NOMO-1 (cell line): ENCODE measurements at regions not wholly inside any gene's neighbourhood (a gene's known extent, or its start where the extent isn't known, plus 50 kb on each side); places are given as distances from the start of the nearest gene placed in this dataset.

Experiments used
- DNase-seq, 2 experiments: peaks; one replicate each; lab custom pipeline; 2025; ENCODE audit not compliant: unreplicated experiment in 2 of 2; lab: John Stamatoyannopoulos, UW

DNA sequence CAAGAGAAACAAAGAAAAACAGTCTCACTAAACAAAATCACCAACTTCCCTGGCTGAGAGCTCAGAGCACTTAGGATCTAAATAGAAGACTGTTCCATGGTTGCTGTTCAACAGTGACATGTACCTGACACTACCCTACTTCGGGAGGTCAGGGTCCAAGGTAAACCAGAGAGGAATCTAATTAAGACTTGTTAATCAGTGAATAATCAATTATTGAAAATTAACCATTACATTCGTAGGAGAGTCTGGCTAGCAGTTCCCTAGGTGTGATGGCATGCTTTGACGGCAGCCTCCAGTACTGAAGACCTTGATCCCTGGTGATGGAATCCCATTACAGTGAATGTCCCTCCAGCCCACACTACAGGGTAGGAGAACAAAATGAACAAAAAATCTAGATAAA is 154.0 kb upstream of the AFDN start:
- no peak for DNase-seq

DNA sequence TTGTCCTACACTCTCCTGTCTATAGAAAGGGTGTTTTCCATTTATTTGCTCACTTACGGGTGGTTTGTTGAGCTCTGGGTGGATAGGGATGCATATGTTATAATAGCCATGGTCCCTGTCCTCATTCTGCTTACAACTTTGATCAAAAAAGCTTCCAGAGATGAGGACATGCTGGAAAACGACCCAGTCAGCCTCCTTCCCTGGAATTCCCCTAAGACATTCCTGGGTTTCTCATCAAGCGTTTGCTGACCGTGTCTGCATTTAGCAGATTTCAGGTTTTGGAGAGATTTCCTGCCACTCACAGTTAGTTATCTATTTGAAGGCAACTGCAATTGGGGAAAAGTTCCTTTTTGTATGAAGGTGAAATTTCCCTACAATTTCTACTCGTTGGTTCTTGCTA is 152.8 kb upstream of the AFDN start:
- no peak for DNase-seq

DNA sequence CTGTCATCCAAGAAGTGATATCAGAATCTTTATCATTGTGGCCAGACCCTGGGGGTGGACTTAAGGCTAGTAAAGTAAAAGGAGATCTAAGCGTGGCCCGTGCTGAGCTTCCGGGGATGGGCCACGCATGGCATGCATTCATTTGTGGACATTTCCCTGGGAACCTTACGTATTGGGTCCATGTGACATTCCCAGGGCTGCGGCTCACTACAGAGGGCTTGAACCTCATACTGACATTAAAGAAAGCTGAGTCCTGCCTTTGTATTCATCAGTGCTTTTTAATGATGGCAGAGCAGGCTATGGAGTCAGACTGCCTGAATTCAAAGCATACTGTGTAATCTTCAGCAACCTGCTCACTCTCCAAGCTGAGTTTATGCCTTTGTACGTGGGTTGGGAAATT is 152.2 kb upstream of the AFDN start:
- no peak for DNase-seq

DNA sequence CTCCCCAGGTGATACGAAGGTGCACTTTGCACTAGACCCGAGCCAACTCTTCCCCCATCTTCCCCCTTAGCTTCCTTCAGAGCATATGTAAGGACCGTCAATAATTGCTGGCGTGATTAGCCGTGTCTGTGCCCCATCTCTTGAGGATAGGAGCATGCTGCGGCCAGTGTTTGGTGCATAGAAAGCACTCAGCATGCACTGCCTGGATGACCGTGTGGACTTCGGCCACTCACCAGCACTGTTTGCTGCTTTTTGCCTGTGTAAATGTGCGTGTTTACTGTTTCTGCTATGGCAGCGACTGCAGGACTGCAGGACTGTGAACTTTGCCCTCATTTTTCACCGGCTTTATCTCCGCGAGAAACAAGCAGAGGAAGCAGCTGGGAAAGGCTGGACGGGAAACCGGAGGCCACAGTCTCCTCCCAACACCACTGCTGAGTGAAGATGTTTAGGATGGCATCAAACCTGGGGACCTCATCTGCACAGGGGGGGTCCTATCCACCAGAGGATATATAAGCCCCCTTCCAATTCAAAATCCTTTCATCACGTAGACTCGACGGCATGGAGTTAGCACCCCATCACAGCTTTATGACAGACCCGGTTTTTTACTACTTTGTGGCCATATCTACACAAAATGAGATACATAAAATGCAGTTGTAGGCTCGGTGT is 150.6 kb upstream of the AFDN start:
- DNase-seq, result no peak

DNA sequence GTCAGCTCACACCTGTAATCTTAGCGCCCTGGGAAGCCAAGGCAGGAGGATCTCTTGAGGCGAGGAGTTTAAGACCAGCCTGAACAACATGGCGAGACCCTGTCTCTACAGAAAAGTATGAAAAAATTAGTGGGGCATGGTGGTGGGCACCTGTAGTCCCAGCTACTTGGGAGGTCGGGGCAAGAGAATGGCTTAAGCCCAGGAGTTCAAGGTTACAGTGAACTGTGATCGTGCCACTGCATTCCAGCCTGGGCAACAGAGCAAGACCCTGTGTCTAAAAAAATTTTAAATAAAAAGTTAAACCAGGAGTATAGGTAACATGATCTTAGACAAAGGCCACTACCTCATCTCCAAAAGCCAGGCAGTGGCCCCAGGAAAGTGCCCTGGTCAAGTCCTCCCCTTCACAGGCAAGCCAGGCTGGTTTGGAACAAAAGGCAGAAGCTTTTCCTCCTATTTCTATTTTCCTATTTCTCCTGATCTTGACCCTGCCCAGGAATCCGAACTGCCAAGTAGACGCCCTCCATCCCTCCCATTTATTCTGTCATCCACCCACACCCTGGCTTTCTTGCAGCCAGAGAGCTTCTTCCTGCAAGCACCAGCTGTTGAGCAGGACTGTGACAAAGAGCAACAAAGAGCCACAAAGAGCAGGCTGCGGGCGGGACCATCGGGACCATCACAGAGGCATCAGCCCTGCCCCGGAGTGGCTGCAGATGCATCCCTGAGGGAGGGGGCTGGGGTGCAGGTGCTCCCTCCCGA is 149.9 kb upstream of the AFDN start:
- no peak for DNase-seq

DNA sequence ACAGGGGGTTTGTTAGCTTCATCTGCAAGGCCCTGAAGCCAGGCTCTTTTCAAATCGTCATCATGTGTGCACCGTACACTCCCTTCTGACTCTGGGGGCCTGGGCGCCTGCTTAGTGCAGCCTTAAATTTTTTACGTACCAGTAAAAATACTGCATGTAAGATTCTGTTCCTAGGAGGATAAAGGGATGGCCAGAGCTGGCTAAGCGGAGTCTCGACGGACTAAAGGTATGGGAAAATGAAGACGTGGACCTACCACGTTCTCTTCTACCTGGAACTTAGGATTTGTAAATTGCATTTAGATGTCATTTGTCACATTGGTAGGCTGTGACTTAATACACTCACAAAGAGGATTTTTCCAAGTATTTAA is 149.3 kb upstream of the AFDN start:
- no peak for DNase-seq

DNA sequence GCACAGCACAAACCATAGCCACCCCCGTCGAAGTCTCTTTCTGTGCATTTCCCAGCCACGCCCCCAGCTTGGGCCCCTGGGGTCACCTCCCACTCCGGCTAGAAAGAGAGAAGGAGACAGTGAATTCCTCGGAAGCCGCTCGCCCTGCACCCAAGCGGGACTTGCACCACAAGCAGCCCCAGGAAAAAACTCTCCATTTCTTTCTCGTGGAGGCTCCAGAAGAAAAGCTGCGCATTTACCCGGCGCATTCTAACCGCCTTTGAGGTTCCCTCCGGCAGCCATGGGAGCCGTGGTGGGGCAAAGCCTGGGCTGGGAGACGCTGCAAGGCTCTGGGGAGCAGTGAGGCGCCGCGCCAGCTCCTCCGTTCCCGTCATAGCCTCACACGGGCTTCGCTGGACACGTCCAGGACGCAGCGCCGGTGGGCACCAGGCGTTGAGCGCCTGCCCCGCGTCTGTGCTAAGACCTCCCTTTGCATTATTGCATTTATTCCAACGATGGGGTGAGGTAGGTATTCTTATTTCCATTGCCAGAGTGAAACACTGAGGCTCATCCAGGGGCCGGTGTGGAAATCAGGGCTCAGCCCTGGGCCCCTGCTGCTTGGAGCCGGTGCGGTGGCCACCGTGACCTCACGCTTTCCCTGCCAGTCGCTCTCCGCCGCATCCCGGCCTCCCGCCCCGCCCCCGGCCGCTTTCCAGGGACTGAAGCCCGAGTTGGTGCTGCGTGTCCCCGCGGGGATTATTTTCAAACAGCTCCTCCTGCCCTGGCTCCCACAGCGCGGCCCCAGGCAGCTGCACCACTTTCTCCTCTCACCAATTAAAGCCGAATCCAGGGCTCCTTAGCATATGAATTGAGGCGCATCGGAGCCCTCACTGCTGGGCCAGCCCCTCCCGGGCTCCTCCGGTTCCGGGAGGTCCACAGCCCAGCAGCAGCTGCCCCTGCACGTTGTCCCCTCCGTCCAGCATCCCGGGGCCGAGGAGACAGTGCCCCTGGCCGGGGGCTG is 148.3 kb upstream of the AFDN start:
- no peak for DNase-seq

DNA sequence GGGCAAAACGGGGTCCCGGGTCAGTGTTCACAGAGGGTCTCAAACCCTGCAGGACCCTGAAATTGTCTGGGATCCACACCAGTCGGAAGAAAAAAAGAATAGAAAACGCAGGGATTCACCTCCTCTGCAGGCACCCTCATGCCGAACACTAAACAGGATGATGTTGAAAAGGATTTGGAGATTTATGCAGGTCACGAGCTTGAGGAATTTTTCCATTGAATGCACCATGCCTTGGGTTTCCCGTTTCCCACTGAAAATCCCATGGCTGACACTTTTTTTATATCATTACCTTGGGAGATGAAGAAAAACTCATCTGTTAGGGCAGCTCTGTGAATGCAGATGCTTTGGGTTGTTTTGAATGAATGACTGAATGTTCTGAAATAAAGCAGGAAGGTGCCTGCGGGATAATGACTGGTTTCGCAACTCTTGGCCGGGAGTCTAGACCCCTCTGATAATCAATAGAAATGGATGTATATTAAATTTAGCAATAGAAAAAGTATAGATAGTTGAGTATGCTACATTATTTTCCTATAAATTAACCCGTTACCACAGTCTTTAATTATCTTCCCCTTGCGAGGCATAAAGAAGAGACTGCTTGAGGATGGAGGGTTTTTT is 147.5 kb upstream of the AFDN start:
- no peak for DNase-seq

DNA sequence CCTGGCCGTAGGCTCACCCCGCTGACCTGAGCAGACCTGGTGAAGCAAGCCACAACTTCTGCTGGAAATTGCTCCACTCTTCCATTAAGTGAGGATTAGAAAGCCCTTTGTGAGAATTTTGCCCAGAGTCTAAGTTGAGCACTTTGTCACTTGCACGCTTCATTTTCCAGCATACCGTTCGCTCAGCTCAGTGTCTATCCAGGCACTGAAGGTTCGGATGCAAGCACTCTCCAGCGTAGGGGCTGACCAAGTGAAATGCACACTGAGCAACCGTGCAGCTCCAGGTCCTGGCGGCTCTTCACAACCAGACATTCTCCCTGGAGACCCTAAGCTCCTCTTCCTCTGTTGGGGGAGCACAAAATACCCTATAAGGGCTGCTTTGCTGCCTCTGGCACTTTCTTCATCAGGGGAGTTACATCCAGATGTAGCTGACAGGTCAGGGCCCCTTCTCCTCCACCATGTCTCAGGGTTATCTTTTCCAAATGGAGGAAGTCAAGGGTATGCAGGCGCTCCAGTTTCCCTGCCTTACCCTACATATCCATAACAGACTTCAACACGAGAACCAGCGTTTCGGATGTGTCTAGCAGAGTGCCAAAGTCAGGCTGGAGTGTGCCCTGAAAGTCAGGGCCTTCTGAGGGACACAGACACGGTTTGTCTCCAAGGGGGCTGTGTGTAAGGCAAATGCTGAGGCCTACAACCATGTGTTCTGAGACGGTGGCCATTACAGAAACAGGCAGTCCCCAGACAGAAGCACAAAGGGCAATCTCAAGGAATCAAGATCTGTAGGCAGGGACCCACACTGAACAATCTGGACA is 146.7 kb upstream of the AFDN start:
- no peak for DNase-seq

DNA sequence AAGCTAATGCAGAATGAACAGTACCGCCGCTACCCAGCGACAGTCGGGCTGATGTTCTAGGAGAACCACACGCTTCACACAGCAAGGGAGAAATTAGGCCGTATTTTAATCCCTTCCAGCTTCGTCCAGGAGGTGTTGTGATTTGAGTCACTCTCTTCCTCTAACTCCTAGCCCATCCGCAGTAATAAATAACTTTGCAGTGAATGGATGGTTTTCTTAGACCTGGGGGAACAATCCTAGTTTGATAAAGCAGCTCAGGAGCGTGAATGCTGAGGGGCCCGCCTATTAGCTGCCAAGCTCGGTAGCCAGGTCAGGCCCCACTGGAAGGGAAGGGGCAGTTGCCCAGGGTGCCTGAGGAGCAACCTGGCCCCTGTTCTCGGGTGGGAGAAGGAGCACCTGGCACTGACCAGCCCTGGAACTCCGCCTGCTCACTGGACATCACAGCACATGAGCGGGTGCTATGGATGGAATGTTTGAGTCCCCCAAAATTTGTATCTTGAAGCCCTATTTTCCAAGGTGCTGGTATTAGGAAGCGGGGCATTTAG is 146.0 kb upstream of the AFDN start:
- DNase-seq, result no peak

DNA sequence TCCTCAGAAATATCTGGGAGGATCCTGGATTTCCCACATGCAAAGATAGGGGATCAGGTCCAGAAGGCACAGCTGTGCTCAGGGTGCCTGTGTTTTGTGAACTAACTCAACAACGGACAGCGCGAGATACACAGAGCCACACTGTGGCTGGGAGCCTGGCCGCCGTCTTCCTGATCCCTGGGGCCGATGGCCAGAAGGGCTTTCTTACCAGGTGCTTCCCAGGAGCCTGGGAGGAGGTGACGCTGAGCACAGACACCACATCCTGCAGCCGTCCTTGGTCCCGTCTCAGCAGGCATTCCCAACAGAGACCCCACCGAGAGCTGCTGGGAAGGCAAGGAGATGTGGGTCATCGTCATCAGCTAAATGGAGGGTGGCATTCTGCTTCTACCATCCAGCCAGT is 144.6 kb upstream of the AFDN start:
- no peak for DNase-seq

DNA sequence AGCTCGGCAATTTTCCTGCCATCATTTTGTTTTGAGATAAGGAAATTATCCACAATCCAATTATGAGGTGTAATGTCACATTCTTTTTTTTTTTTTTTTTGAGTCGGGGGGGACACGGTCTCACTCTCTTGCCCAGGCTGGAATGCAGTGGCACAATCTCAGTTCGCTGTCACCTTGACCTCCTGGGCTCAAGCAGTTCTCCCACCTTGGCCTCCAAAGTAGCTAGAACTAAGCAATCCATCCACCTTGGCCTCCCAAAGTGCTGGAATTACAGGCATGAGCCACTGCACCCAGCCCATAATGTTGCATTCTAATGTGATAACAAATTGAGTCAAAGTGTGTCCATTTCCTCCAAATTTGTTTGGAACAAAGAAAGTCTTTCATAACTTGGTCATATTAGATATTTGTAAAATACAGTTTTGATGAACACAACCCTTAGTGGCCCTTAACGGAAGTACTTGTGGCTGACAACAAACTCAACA is 144.1 kb upstream of the AFDN start:
- no peak for DNase-seq

DNA sequence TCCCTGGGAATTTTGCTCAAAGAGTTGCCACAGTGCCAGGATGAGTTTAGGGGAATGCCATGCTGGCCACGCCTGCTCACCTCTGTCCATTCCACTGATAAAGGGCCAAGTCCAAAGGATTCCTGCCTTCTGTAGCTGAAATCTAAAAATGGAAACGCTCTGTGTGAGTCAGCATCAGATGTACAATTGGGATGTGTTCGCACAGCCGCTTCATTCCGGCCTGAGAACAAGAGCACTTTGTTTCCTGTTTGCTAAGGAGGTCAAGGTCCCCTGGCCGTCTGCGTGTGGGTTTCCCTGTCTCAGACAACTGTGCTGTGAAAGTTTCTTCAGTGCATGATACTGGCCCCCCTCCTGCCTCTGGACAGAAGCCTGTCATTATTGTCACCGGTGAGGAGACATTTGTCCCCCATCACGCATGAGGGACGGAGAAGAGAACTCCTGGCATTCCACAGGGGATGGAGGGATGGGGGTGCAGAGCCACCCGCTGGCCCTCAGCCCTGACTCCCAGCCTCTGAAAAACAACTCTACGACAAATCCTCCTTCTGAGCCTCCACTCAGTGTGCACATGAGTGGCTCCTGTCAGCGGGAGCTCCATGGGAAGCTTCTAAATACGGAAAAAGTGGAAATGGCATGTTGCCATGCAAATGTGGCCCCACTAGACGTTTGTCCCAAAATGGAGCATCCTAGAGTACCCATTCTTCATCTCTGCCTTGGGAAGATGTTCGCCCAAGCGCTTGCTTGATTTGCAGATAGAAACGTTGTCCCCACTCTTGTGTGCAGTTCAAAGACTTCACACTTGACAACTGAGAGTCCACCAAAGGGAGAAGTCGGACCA is 143.5 kb upstream of the AFDN start:
- DNase-seq, result no peak

DNA sequence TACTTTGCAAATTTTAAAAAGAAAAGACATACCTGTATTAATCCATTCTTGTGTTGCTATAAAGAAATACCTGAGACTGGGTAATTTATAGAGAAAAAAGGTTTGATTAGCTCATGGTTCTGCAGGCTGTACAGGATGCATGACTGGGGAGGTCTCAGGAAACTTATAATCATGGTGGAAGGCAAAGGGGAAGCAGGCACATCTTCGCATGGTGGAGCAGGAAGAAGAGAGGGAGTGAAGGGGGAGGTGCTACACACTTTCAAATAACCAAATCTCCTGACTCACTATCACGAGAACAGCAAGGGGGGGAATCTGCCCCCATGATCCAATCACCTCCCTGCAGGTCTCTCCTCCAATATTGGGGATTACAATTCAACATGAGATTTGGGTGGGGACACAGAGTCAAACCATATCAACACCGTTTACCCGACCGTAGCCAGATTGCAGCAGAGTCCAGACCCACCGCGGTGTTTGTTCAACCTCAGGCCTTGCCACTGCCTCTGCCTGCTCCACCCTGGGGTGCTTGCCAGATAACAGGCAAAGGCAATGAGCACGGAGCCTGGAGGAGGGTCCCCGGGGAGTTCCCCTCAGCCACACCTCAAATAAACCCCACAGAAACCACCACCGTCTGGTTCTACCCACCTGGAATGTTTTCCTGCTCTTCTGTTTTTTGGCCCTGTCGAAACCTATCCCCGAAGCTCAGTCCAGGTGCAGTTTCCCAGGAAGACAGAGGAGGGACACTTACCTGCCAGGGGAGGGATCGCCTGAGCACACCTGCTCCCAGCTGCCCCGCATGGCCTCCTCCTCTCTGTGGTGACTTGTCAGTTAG is 142.2 kb upstream of the AFDN start:
- no peak for DNase-seq

DNA sequence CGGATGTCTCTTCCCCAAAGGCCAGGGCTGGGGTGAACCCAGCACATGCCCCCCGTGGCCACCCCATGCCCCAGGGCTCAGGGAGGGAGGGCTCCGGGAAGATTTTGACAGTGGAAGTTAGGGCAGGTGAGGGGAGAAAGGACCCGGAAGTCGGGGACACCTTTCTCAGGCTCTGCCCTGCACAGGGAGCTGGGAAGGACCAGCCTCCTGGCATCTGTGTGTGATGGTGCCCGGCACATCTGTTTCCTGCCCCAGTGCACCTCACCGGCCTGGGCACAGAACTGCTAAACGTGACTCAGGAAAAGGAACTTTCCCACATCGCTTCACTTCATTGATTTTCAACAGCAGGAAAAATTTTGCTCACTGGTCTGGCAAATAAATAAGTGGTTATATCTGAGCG is 141.1 kb upstream of the AFDN start:
- no peak for DNase-seq

DNA sequence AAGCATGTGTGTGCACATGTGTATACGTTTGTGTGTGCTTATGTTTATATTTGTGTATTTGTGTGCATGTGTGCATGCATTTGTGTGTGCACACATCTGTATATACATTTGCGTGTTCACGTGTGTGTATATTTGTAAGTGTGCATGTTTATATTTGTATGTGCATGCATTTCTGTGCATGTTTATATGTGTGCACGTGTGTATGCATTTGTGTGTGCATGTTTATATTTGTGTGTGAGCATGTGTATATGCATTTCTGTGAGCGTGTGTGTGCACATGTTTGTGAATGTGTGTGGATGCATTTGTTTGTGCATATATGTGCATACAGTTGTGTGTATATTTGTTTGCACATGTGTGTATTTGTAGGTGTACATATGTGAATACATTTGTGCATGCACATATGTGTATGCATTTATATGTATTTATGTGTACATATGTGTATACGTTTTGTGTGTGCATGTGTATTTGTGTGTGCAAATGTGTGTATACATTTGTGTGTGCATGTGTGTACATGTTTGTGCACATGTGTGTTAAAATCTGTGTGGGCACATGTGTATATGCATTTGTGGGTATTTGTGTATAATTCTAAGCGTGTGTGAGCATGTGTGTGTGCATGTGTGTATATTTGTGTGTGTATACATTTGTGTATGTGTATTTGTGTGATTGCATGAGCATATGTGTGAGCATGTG is 140.4 kb upstream of the AFDN start:
- no peak for DNase-seq

DNA sequence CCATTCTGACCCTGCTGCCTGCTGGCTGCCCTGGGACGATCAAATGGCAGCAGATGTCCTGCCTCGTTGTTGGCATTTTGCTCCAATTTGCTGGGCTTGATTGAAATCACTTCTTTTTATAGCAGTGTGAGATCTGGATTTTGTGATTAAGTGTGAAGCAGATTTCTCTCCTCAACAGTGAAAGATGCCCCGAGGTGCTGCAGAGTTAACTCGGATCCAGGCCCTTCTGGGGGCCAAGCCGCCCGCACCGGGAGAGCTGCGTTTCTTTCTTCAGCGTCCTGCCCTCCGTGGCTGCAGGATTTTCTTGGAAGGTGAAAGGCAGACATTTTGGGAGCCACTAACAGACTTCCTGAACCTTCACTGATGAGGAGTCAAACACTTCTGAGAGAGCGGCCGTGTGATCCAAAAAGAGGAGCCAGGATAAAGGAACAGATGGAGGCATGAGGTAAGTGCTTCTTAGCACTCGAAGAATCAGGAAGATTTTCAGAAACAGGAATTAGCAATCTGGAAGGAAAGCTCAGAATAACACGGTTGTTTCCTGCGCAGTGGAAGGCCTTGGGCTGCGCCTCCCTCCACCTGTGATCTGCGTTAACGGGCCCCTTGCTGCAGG is 139.5 kb upstream of the AFDN start:
- DNase-seq, result no peak
